Endothelial cell (in vitro differentiated cells): ENCODE measurements at regions not wholly inside any gene's neighbourhood (a gene's known extent, or its start where the extent isn't known, plus 50 kb on each side); places are given as distances from the start of the nearest gene placed in this dataset.

ENCODE experiments used
- DNase-seq: peaks from one replicate; pipeline ENCODE4 v3.0.0; 2021; ENCODE audit warnings: low spot score
- H3K27ac Mint-ChIP-seq: one replicate; pipeline ENCODE4 v1.8.0; 2021; ENCODE audit warnings: mixed read lengths, inconsistent platforms; ENCODE audit not compliant: unreplicated experiment
- H3K27me3 Mint-ChIP-seq: one replicate; pipeline ENCODE4 v1.8.0; 2021; ENCODE audit warnings: mild to moderate bottlenecking, moderate library complexity, mixed read lengths, inconsistent platforms; ENCODE audit not compliant: unreplicated experiment
- H3K36me3 Mint-ChIP-seq: one replicate; pipeline ENCODE4 v1.8.0; 2021; ENCODE audit warnings: mild to moderate bottlenecking, low read depth, mixed read lengths, inconsistent platforms; ENCODE audit not compliant: unreplicated experiment
- H3K4me1 Mint-ChIP-seq: one replicate; pipeline ENCODE4 v1.8.0; 2021; ENCODE audit warnings: mild to moderate bottlenecking, mixed read lengths, inconsistent platforms; ENCODE audit not compliant: unreplicated experiment
- H3K4me3 Mint-ChIP-seq: one replicate; pipeline ENCODE4 v1.8.0; 2021; ENCODE audit warnings: mild to moderate bottlenecking, mixed read lengths, inconsistent platforms; ENCODE audit not compliant: unreplicated experiment
- H3K9me3 Mint-ChIP-seq: one replicate; pipeline ENCODE4 v1.8.0; 2021; ENCODE audit warnings: mixed read lengths, inconsistent platforms; ENCODE audit not compliant: unreplicated experiment
- TF ChIP-seq, protein P1 (sequence below): fragments of 200-600 bp; sonication (generic); IDR thresholded peaks from one replicate; pipeline ENCODE4 v1.5.0; 2021; ENCODE audit warnings: antibody characterized with exemption; ENCODE audit not compliant: unreplicated experiment

DNA sequence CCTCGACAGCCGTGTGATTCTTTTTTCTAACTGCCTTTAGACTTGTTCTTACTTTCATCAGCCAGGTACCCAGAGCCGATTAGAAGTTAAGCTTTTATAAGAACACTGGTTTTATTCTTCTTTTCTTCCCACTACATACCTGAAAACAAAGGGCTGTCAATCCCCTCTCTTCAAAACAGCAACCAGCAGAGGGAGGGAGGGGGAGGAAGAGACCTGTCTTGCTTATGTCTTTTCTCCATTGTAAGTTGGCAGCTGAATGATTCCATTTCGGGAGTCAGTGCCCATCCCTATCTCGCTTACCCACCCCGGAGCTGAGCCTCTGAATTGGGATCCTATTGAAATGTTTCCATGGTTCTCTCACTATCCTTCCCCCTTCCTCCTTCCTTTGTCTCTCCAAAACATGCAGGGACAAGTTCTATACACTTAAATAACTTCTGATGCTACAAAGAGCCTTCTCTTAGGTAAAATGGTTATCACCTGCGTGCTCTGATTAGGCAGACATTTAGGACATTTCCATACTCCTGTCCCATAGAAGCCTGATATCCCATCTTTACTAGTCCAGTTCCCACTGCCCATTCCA, 83.9 kb upstream of the WWC1 start:
- H3K36me3 Mint-ChIP-seq: no peaks in the 10 kb centered on the region
- H3K27me3 Mint-ChIP-seq: no peaks in the 10 kb centered on the region
- no peaks in the 10 kb centered on the region for H3K9me3 Mint-ChIP-seq
- TF ChIP-seq, protein P1, sequence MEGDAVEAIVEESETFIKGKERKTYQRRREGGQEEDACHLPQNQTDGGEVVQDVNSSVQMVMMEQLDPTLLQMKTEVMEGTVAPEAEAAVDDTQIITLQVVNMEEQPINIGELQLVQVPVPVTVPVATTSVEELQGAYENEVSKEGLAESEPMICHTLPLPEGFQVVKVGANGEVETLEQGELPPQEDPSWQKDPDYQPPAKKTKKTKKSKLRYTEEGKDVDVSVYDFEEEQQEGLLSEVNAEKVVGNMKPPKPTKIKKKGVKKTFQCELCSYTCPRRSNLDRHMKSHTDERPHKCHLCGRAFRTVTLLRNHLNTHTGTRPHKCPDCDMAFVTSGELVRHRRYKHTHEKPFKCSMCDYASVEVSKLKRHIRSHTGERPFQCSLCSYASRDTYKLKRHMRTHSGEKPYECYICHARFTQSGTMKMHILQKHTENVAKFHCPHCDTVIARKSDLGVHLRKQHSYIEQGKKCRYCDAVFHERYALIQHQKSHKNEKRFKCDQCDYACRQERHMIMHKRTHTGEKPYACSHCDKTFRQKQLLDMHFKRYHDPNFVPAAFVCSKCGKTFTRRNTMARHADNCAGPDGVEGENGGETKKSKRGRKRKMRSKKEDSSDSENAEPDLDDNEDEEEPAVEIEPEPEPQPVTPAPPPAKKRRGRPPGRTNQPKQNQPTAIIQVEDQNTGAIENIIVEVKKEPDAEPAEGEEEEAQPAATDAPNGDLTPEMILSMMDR: no peak
- no peak for DNase-seq
- no peak overlapping the region for H3K4me3 Mint-ChIP-seq
- H3K27ac Mint-ChIP-seq: no peak overlapping the region
- peaks cover 8% of the 10 kb centered on the region for H3K4me1 Mint-ChIP-seq

DNA sequence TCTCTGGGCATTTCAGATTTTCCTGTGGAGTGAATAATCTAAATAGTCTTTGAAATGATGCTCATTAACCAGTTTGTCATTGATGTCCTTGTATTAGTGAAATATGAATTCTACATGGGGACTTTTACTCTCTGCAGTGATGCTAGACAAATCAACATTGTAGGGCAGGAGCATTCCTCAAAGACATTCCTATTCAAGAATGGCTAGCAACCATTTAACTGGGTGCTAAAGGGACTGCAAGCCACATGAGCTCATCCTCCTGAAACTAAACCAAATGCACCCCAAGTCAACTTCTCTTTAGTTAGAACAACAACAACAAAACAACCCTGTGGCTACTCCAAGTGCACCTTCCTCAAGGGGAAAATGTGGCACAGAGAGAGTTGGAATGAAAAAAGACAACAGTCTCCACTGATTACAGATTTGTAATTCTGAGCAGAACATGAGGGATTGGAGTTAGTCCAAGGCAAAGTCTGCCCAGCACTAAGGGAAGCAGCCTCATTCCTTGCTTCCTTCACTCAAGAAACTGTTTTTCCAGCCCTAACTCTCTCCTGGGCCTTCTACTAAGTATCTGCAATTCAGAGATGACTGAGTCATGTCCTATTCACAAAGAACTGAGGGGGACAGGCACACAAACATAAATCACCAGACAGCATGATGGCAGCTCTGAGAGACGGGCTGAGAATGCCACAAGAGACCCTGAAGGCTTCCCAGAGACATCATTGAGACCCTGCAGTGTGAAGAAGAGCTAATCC, 82.0 kb upstream of the WWC1 start:
- H3K36me3 Mint-ChIP-seq: no peaks in the 10 kb centered on the region
- H3K4me1 Mint-ChIP-seq: peaks cover 8% of the 10 kb centered on the region
- H3K9me3 Mint-ChIP-seq: no peaks in the 10 kb centered on the region
- DNase-seq: no peak
- no peak overlapping the region for H3K4me3 Mint-ChIP-seq
- H3K27me3 Mint-ChIP-seq: no peaks in the 10 kb centered on the region
- TF ChIP-seq, protein P1: no peak
- H3K27ac Mint-ChIP-seq: no peak overlapping the region

DNA sequence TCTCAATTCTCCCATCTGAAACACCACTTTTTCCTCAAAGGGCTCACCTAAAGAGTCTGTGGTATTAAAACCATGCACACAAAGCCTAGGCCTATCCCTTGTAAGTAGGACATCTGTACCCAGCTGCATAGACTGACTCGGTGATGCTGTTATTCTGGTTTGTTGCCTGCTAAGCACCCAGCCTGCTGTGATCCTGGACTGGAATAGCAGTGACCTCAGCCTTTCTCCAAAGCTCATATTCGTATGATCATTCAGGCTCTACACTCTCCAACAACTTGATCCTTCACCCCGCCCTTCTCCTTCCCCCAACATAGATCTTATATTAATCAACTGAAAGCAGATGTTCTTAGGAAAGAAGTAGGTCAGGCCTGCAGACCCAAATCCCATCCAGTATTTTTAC, 81.4 kb upstream of the WWC1 start:
- DNase-seq: no peak
- TF ChIP-seq, protein P1: no peak
- H3K27ac Mint-ChIP-seq: no peak overlapping the region
- H3K4me1 Mint-ChIP-seq: peaks cover 8% of the 10 kb centered on the region
- H3K36me3 Mint-ChIP-seq: no peaks in the 10 kb centered on the region
- no peaks in the 10 kb centered on the region for H3K9me3 Mint-ChIP-seq
- H3K4me3 Mint-ChIP-seq: no peak overlapping the region
- H3K27me3 Mint-ChIP-seq: no peaks in the 10 kb centered on the region

DNA sequence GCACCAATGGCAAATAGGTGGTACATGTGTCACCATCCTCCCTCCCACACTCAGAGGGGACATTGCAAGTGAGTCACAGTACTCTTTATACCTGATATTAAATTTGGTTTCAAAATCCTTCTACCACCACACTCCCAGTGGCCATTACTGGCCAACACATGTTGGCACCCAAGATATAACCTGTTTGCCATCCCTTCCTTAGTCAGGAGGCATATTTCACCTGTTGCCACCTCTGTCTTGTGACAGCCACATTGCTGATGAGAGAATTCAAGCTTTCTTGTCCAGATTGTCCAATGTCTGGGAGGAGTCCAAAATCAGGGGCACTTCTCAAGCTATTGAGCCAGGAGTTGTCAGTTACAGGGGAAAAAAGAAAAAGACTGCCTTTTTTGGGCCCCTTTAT, 80.2 kb upstream of the WWC1 start:
- Mint-ChIP-seq H3K27me3 (no peaks in the 10 kb centered on the region), H3K4me3 (no peak overlapping the region), H3K4me1 (peaks cover 11% of the 10 kb centered on the region), H3K27ac (no peak overlapping the region), H3K9me3 (no peaks in the 10 kb centered on the region), H3K36me3 (no peaks in the 10 kb centered on the region)
- TF ChIP-seq, protein P1: no peak
- no peak for DNase-seq

DNA sequence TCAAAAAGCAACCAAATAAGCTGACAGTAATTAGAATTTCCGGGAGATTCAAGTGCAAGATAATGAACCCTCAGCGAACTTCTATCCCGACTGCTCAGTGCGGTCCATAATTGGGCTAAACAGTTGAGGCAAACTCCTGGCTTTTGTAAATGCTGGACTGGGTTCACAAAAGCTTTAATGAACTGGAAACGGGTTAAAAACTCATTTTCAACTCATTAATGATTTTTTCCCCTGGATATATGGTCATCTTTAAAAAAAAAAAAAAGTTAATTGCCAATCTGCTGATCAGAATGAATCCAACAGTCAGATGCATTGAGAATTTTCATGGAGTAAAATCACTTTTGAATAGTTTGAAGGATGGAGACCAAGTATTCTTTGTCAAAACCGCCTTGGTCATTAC, 79.5 kb upstream of the WWC1 start:
- Mint-ChIP-seq H3K9me3 (no peaks in the 10 kb centered on the region), H3K27me3 (no peaks in the 10 kb centered on the region), H3K4me3 (no peak overlapping the region), H3K36me3 (no peaks in the 10 kb centered on the region), H3K27ac (no peak overlapping the region), H3K4me1 (peaks cover 8% of the 10 kb centered on the region)
- TF ChIP-seq, protein P1: no peak
- DNase-seq: no peak
